Astrocyte (in vitro differentiated cells and primary cell): ENCODE measurements at regions not wholly inside any gene's neighbourhood (a gene's known extent, or its start where the extent isn't known, plus 50 kb on each side); places are given as distances from the start of the nearest gene placed in this dataset.

ENCODE experiments used
- DNase-seq: peaks from one replicate; pipeline ENCODE4 v3.0.0-alpha.2; 2010; ENCODE audit warnings: low read depth
- FAIRE-seq: peaks from 2 replicates; lab custom pipeline; 2011; peaks lifted over from hg19 to GRCh38; lab: Jason Lieb, UNC
- H2AFZ ChIP-seq: 2 replicates; pipeline ENCODE4 v1.6.0; 2012; ENCODE audit warnings: low read depth, low read length, inconsistent platforms
- H3K27ac ChIP-seq: 2 replicates; pipeline ENCODE4 v1.5.1; 2011; ENCODE audit warnings: low read depth, low read length, inconsistent platforms
- H3K27me3 ChIP-seq: 2 replicates; pipeline ENCODE4 v1.6.0; 2011; ENCODE audit warnings: low read length, inconsistent platforms; ENCODE audit not compliant: insufficient read depth
- H3K36me3 ChIP-seq: 2 replicates; pipeline ENCODE4 v1.5.1; 2011; ENCODE audit warnings: low read length, inconsistent platforms; ENCODE audit not compliant: insufficient read depth
- H3K4me1 ChIP-seq: 2 replicates; pipeline ENCODE4 v1.5.1; 2011; ENCODE audit warnings: low read length, inconsistent platforms; ENCODE audit not compliant: insufficient read depth
- H3K4me2 ChIP-seq: 2 replicates; pipeline ENCODE4 v1.6.0; 2012; ENCODE audit warnings: low read length, inconsistent platforms
- H3K4me3 ChIP-seq: 2 replicates; pipeline ENCODE4 v1.5.1; 2011; ENCODE audit warnings: low read depth, mild to moderate bottlenecking, low read length, inconsistent platforms; ENCODE audit not compliant: insufficient read depth
- H3K79me2 ChIP-seq: 2 replicates; pipeline ENCODE4 v1.6.0; 2012; ENCODE audit warnings: mild to moderate bottlenecking, low read length, inconsistent platforms; ENCODE audit not compliant: insufficient read depth
- H3K9ac ChIP-seq: 2 replicates; pipeline ENCODE4 v1.6.0; 2012; ENCODE audit warnings: mild to moderate bottlenecking, low read length, inconsistent platforms
- H3K9me3 ChIP-seq: 2 replicates; pipeline ENCODE4 v1.5.1; 2012; ENCODE audit warnings: low read depth, mild to moderate bottlenecking, low read length, inconsistent platforms; ENCODE audit not compliant: insufficient read depth
- H4K20me1 ChIP-seq: 2 replicates; pipeline ENCODE4 v1.6.0; 2012; ENCODE audit warnings: low read length, inconsistent platforms; ENCODE audit not compliant: insufficient read depth
- H3K27ac Mint-ChIP-seq: one replicate; pipeline ENCODE4 v1.8.0; 2021; ENCODE audit warnings: mild to moderate bottlenecking, mixed read lengths; ENCODE audit not compliant: unreplicated experiment
- H3K27me3 Mint-ChIP-seq: one replicate; pipeline ENCODE4 v1.8.0; 2021; ENCODE audit warnings: low read depth, mixed read lengths; ENCODE audit not compliant: unreplicated experiment
- H3K36me3 Mint-ChIP-seq: one replicate; pipeline ENCODE4 v1.8.0; 2021; ENCODE audit warnings: low read depth, mixed read lengths; ENCODE audit not compliant: unreplicated experiment
- H3K4me1 Mint-ChIP-seq: one replicate; pipeline ENCODE4 v1.8.0; 2021; ENCODE audit warnings: low read depth, mixed read lengths; ENCODE audit not compliant: unreplicated experiment
- H3K4me3 Mint-ChIP-seq: one replicate; pipeline ENCODE4 v1.8.0; 2021; ENCODE audit warnings: mild to moderate bottlenecking, moderate library complexity, mixed read lengths; ENCODE audit not compliant: unreplicated experiment
- H3K9me3 Mint-ChIP-seq: one replicate; pipeline ENCODE4 v1.8.0; 2021; ENCODE audit warnings: mild to moderate bottlenecking, mixed read lengths; ENCODE audit not compliant: unreplicated experiment
- EZH2 ChIP-seq: IDR thresholded peaks from 2 replicates; pipeline ENCODE4 v1.6.1; 2012; ENCODE audit warnings: mild to moderate bottlenecking, low read length, inconsistent platforms; ENCODE audit not compliant: insufficient read depth
- TF ChIP-seq, protein P1 (sequence below): IDR thresholded peaks from 2 replicates; pipeline ENCODE4 v1.5.1; 2011; ENCODE audit warnings: low read depth, mild to moderate bottlenecking, inconsistent platforms, low read length, moderate library complexity; ENCODE audit not compliant: insufficient read depth

DNA sequence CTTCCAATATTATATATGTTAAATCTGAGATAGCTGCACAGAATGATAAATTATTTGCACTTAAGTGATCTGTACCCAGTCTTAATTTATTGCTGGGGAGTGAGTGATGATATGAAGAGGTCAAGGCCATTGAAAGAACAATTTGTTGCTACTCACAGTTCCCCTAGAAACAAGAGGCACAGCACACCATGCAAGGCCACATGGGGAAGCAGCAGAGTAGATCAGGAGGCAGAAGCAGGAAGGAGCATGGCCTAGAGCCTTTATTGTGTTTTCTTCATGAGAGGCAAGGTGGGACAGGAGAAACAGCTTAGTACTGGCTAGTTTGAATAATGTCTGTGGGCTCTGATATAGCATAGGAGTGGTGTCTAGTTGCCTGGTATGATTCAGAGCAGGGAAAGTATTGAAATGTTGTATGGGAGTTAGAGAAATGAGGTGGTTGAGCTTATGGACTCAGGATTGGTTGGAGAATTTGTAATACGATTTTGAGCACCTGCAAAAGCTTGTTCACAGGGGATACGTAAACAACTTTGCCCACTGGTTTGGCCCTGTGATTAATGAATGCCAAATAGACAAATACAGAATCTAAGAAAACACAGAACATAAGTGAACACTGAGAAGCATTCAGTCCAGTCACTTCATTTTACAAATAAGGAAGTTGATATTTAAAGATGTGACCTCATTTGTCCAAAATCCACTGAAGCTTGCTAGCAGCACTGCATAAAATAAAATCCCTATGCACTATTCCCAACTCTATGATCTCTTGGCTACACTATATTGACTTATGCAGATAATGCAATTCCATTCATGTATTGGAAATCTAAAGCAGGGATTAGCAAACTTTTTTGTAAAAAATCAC, 71.7 kb downstream of the TMCO5A start:
- no peaks in the 10 kb centered on the region for H3K36me3 ChIP-seq
- no peaks in the 10 kb centered on the region for H3K27me3 ChIP-seq
- H3K4me3 ChIP-seq = no peak overlapping the region
- FAIRE-seq (no peak), DNase-seq (no peak)
- H3K4me1 ChIP-seq = no peaks in the 10 kb centered on the region
- Mint-ChIP-seq H3K4me3 (no peak overlapping the region), H3K4me1 (peaks cover 11% of the 10 kb centered on the region), H3K27me3 (no peaks in the 10 kb centered on the region), H3K27ac (no peak overlapping the region), H3K36me3 (no peaks in the 10 kb centered on the region), H3K9me3 (no peaks in the 10 kb centered on the region)
- no peak overlapping the region for H3K4me2 ChIP-seq
- TF ChIP-seq EZH2 = no peak
- H4K20me1 ChIP-seq = no peaks in the 10 kb centered on the region
- no peaks in the 10 kb centered on the region for H3K79me2 ChIP-seq
- H3K9me3 ChIP-seq = no peaks in the 10 kb centered on the region
- H3K27ac ChIP-seq = no peak overlapping the region
- no peak overlapping the region for H3K9ac ChIP-seq
- H2AFZ ChIP-seq = no peak overlapping the region

DNA sequence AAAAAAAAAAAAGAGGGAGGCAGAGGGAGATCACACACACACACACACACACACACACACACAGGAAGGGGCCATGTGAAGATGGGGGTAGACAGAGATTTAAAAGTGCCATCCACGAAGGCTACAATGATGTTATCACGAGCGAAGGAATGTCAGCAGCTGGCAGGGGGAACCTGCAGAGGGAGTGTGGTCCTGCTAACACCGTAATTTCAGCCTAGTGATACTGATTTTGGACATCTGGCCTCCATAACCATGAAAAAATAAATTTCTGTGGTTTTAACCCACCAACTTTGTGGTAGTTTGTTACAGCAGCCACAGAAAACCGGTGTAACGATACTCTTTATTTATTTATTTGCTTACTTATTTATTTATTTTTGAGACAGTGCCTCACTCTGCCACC, 76.0 kb downstream of the TMCO5A start:
- H3K4me1 ChIP-seq = no peaks in the 10 kb centered on the region
- no peaks in the 10 kb centered on the region for H3K9me3 Mint-ChIP-seq

DNA sequence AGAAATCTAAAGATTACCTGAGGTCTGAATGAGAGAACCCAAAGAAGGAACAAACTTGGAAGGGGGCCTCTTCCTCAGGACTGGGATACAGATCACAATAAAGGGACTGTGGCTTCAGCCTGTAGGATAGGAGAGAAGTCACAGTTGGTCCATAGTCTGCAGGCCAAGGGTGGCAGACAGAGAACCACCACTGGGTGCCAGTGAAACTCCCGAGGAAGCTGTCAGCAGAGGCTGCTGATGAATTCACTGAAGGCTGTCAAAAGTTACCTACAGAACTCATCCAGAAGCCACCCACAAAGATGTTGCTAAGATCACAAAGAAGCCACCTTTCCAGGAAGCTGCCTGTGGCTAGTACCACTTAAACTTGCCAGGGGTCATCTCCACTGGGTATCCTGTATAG, 78.5 kb downstream of the TMCO5A start:
- no peaks in the 10 kb centered on the region for H3K36me3 Mint-ChIP-seq
- FAIRE-seq = no peak
- TF ChIP-seq, protein P1, sequence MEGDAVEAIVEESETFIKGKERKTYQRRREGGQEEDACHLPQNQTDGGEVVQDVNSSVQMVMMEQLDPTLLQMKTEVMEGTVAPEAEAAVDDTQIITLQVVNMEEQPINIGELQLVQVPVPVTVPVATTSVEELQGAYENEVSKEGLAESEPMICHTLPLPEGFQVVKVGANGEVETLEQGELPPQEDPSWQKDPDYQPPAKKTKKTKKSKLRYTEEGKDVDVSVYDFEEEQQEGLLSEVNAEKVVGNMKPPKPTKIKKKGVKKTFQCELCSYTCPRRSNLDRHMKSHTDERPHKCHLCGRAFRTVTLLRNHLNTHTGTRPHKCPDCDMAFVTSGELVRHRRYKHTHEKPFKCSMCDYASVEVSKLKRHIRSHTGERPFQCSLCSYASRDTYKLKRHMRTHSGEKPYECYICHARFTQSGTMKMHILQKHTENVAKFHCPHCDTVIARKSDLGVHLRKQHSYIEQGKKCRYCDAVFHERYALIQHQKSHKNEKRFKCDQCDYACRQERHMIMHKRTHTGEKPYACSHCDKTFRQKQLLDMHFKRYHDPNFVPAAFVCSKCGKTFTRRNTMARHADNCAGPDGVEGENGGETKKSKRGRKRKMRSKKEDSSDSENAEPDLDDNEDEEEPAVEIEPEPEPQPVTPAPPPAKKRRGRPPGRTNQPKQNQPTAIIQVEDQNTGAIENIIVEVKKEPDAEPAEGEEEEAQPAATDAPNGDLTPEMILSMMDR = no peak
- TF ChIP-seq EZH2 = no peak

More for the DNA sequence above, 76.0 kb downstream of the TMCO5A start:
- DNase-seq (peak; percentile 18), FAIRE-seq (no peak)
- Histone ChIP-seq H3K36me3 (no peaks in the 10 kb centered on the region), H3K27ac (no peak overlapping the region), H2AFZ (no peak overlapping the region), H3K9ac (no peak overlapping the region), H3K4me2 (no peak overlapping the region), H3K27me3 (no peaks in the 10 kb centered on the region), H3K9me3 (no peaks in the 10 kb centered on the region), H3K4me3 (no peak overlapping the region), H3K79me2 (no peaks in the 10 kb centered on the region), H4K20me1 (no peaks in the 10 kb centered on the region)
- TF ChIP-seq, protein P1 = no peak
- TF ChIP-seq EZH2 = no peak
- Mint-ChIP-seq H3K27me3 (no peaks in the 10 kb centered on the region), H3K36me3 (no peaks in the 10 kb centered on the region), H3K4me3 (no peak overlapping the region), H3K4me1 (peaks cover 17% of the 10 kb centered on the region), H3K27ac (no peak overlapping the region)

More for the DNA sequence above, 78.5 kb downstream of the TMCO5A start:
- Histone ChIP-seq H3K79me2 (no peaks in the 10 kb centered on the region), H3K36me3 (no peaks in the 10 kb centered on the region), H3K4me2 (no peak overlapping the region), H3K27ac (no peak overlapping the region), H2AFZ (no peak overlapping the region), H3K9ac (no peak overlapping the region), H3K4me1 (no peaks in the 10 kb centered on the region), H3K9me3 (no peaks in the 10 kb centered on the region), H4K20me1 (no peaks in the 10 kb centered on the region), H3K27me3 (no peaks in the 10 kb centered on the region), H3K4me3 (no peak overlapping the region)
- no peaks in the 10 kb centered on the region for H3K9me3 Mint-ChIP-seq
- no peak overlapping the region for H3K4me3 Mint-ChIP-seq
- H3K27ac Mint-ChIP-seq = no peak overlapping the region
- DNase-seq = no peak
- peaks cover 6% of the 10 kb centered on the region for H3K4me1 Mint-ChIP-seq
- no peaks in the 10 kb centered on the region for H3K27me3 Mint-ChIP-seq
